SK-N-SH treated with all-trans-retinoic acid at 6 μM for 48 hours (cell line): ENCODE measurements at regions not wholly inside any gene's neighbourhood (a gene's known extent, or its start where the extent isn't known, plus 50 kb on each side); places are given as distances from the start of the nearest gene placed in this dataset.

Source experiments
- ARNTL ChIP-seq: fragments of 450-650 bp; formaldehyde crosslinking; IDR thresholded peaks from 2 replicates; pipeline ENCODE4 v1.5.0; 2020; ENCODE audit warnings: low read depth, mild to moderate bottlenecking, moderate library complexity, borderline replicate concordance
- BACH2 ChIP-seq: fragments of 250-450 bp; sonication (Bioruptor Pico); IDR thresholded peaks from 2 replicates; pipeline ENCODE4 v1.9.0; 2021; ENCODE audit warnings: mild to moderate bottlenecking, borderline replicate concordance
- ESRRG ChIP-seq: fragments of 250-450 bp; sonication (Bioruptor Pico); IDR thresholded peaks from 2 replicates; pipeline ENCODE4 v1.6.1; 2021; ENCODE audit warnings: mild to moderate bottlenecking
- ISL1 ChIP-seq: fragments of 250-450 bp; sonication (Bioruptor Pico); IDR thresholded peaks from 2 replicates; pipeline ENCODE4 v2.1.2; 2022; ENCODE audit warnings: mild to moderate bottlenecking, moderate library complexity
- PPARA ChIP-seq: fragments of 250-450 bp; sonication (Bioruptor Pico); IDR thresholded peaks from 2 replicates; pipeline ENCODE4 v1.5.0; 2020; ENCODE audit warnings: mild to moderate bottlenecking, borderline replicate concordance
- RARB ChIP-seq: fragments of 250-450 bp; sonication (Bioruptor Pico); IDR thresholded peaks from 2 replicates; pipeline ENCODE4 v1.8.0; 2021; ENCODE audit warnings: mild to moderate bottlenecking, moderate library complexity
- SNAI2 ChIP-seq: fragments of 250-450 bp; sonication (Bioruptor Pico); IDR thresholded peaks from 2 replicates; pipeline ENCODE4 v1.5.0; 2020; ENCODE audit warnings: mild to moderate bottlenecking, moderate library complexity
- TCF4 ChIP-seq: fragments of 250-450 bp; sonication (Bioruptor Pico); IDR thresholded peaks from 2 replicates; pipeline ENCODE4 v1.8.0; 2021; ENCODE audit warnings: mild to moderate bottlenecking, moderate library complexity, borderline replicate concordance
- TSHZ2 ChIP-seq: fragments of 250-450 bp; sonication (Bioruptor Pico); IDR thresholded peaks from 2 replicates; pipeline ENCODE4 v1.5.0; 2020; ENCODE audit warnings: mild to moderate bottlenecking, moderate library complexity
- ZC3H10 ChIP-seq: fragments of 250-450 bp; sonication (Bioruptor Pico); IDR thresholded peaks from 2 replicates; pipeline ENCODE4 v1.5.1; 2021; ENCODE audit warnings: mild to moderate bottlenecking, moderate library complexity
- ZFP3 ChIP-seq: fragments of 250-450 bp; sonication (Bioruptor Pico); IDR thresholded peaks from 2 replicates; pipeline ENCODE4 v1.5.0; 2020; ENCODE audit warnings: mild to moderate bottlenecking, moderate library complexity
- ZFP30 ChIP-seq: fragments of 450-650 bp; formaldehyde crosslinking; IDR thresholded peaks from 2 replicates; pipeline ENCODE4 v1.5.0; 2022; ENCODE audit warnings: mild to moderate bottlenecking, moderate library complexity
- TF ChIP-seq, protein P1 (sequence below): fragments of 250-450 bp; sonication (Bioruptor Pico); IDR thresholded peaks from 2 replicates; pipeline ENCODE4 v1.8.0; 2021; ENCODE audit warnings: low read depth, mild to moderate bottlenecking, moderate library complexity, borderline replicate concordance
- TF ChIP-seq, protein P2 (sequence below): fragments of 250-450 bp; sonication (Bioruptor Pico); IDR thresholded peaks from 2 replicates; pipeline ENCODE4 v1.8.0; 2020; ENCODE audit warnings: mild to moderate bottlenecking, moderate library complexity, borderline replicate concordance

GRCh38 chr18:53784253-53784652 is 440.2 kb downstream of the MBD2 start:
- no peak for TF ChIP-seq ZFP30
- TF ChIP-seq RARB (CRISPR knock-in tag): no peak
- TF ChIP-seq ZFP3 (CRISPR knock-in tag): no peak
- TF ChIP-seq ARNTL (CRISPR knock-in tag): no peak
- TF ChIP-seq TCF4 (CRISPR knock-in tag): no peak
- TF ChIP-seq, protein P1, sequence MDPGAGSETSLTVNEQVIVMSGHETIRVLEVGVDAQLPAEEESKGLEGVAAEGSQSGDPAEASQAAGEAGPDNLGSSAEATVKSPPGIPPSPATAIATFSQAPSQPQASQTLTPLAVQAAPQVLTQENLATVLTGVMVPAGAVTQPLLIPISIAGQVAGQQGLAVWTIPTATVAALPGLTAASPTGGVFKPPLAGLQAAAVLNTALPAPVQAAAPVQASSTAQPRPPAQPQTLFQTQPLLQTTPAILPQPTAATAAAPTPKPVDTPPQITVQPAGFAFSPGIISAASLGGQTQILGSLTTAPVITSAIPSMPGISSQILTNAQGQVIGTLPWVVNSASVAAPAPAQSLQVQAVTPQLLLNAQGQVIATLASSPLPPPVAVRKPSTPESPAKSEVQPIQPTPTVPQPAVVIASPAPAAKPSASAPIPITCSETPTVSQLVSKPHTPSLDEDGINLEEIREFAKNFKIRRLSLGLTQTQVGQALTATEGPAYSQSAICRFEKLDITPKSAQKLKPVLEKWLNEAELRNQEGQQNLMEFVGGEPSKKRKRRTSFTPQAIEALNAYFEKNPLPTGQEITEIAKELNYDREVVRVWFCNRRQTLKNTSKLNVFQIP (CRISPR knock-in tag): no peak
- TF ChIP-seq, protein P2, sequence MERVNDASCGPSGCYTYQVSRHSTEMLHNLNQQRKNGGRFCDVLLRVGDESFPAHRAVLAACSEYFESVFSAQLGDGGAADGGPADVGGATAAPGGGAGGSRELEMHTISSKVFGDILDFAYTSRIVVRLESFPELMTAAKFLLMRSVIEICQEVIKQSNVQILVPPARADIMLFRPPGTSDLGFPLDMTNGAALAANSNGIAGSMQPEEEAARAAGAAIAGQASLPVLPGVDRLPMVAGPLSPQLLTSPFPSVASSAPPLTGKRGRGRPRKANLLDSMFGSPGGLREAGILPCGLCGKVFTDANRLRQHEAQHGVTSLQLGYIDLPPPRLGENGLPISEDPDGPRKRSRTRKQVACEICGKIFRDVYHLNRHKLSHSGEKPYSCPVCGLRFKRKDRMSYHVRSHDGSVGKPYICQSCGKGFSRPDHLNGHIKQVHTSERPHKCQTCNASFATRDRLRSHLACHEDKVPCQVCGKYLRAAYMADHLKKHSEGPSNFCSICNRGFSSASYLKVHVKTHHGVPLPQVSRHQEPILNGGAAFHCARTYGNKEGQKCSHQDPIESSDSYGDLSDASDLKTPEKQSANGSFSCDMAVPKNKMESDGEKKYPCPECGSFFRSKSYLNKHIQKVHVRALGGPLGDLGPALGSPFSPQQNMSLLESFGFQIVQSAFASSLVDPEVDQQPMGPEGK (CRISPR knock-in tag): no peak
- TF ChIP-seq ESRRG (CRISPR knock-in tag): no peak
- TF ChIP-seq TSHZ2: no peak
- TF ChIP-seq ZC3H10 (CRISPR knock-in tag): no peak
- no peak for TF ChIP-seq ISL1
- TF ChIP-seq PPARA (CRISPR knock-in tag): no peak
- TF ChIP-seq SNAI2 (CRISPR knock-in tag): no peak
- TF ChIP-seq BACH2 (CRISPR knock-in tag): no peak
